ENCODE measurements at regions not wholly inside any gene's neighbourhood (a gene's known extent, or its start where the extent isn't known, plus 50 kb on each side); places are given as distances from the start of the nearest gene placed in this dataset.

- H3K4me3 ChIP-seq (ENCODE audit: low read length) = no peak overlapping the region
- no peak for DNase-seq
- H3F3A ChIP-seq (ENCODE audit: insufficient read depth, low read length) = no peaks in the 10 kb centered on the region
- no peak overlapping the region for H3K4me2 ChIP-seq (ENCODE audit: low read depth, low read length)
- no peaks in the 10 kb centered on the region for H3K79me2 ChIP-seq (ENCODE audit: low read length)
- TF ChIP-seq, protein P1, sequence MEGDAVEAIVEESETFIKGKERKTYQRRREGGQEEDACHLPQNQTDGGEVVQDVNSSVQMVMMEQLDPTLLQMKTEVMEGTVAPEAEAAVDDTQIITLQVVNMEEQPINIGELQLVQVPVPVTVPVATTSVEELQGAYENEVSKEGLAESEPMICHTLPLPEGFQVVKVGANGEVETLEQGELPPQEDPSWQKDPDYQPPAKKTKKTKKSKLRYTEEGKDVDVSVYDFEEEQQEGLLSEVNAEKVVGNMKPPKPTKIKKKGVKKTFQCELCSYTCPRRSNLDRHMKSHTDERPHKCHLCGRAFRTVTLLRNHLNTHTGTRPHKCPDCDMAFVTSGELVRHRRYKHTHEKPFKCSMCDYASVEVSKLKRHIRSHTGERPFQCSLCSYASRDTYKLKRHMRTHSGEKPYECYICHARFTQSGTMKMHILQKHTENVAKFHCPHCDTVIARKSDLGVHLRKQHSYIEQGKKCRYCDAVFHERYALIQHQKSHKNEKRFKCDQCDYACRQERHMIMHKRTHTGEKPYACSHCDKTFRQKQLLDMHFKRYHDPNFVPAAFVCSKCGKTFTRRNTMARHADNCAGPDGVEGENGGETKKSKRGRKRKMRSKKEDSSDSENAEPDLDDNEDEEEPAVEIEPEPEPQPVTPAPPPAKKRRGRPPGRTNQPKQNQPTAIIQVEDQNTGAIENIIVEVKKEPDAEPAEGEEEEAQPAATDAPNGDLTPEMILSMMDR (IDR thresholded peaks at IDR 0.05; ENCODE audit: low read length) = no peak
- TF ChIP-seq EZH2 (optimal IDR thresholded peaks at IDR 0.05; ENCODE audit: low read depth, low read length) (no peak), EZH2phosphoT487 (IDR thresholded peaks at IDR 0.05; ENCODE audit: low read length) (no peak)
- H3K9ac ChIP-seq (ENCODE audit: low read length) = no peak overlapping the region
- H3K36me3 ChIP-seq (replicated peaks; ENCODE audit: insufficient read depth, low read length) = no peaks in the 10 kb centered on the region
- H3K9me2 ChIP-seq (replicated peaks; ENCODE audit: insufficient read depth, low read length) = no peaks in the 10 kb centered on the region
- no peaks in the 10 kb centered on the region for H3K4me1 ChIP-seq (ENCODE audit: low read length)
- H3K9me3 ChIP-seq (replicated peaks; ENCODE audit: insufficient read depth, low read length) = no peaks in the 10 kb centered on the region
- no peaks in the 10 kb centered on the region for H4K20me1 ChIP-seq (ENCODE audit: insufficient read depth, low read length)
- H3K27me3 ChIP-seq (replicated peaks; ENCODE audit: insufficient read depth, low read length) = peaks cover 7% of the 10 kb centered on the region; the same call in 1 of the 2 replicates
- no peak overlapping the region for H2AFZ ChIP-seq (ENCODE audit: low read length)
- no peak overlapping the region for H3K27ac ChIP-seq (ENCODE audit: low read length)
These were observed 113.1 kb upstream of the RUNX3 start for GRCh38 chr1:25043228-25043580.

GRCh38 chr1:25042331-25043227 lies 112.5 kb upstream of the RUNX3 start:
- H3K9me3 ChIP-seq (replicated peaks; ENCODE audit: insufficient read depth, low read length) = no peaks in the 10 kb centered on the region
- no peak for DNase-seq
- H3K36me3 ChIP-seq (replicated peaks; ENCODE audit: insufficient read depth, low read length) = no peaks in the 10 kb centered on the region
- H3K4me1 ChIP-seq (ENCODE audit: low read length) = no peaks in the 10 kb centered on the region
- H4K20me1 ChIP-seq (ENCODE audit: insufficient read depth, low read length) = no peaks in the 10 kb centered on the region
- no peaks in the 10 kb centered on the region for H3K9me2 ChIP-seq (replicated peaks; ENCODE audit: insufficient read depth, low read length)
- H2AFZ ChIP-seq (ENCODE audit: low read length) = no peak overlapping the region
- H3K27me3 ChIP-seq (replicated peaks; ENCODE audit: insufficient read depth, low read length) = peaks cover 7% of the 10 kb centered on the region; the same call in 1 of the 2 replicates
- H3K4me2 ChIP-seq (ENCODE audit: low read depth, low read length) = no peak overlapping the region
- no peak overlapping the region for H3K9ac ChIP-seq (ENCODE audit: low read length)
- no peak overlapping the region for H3K27ac ChIP-seq (ENCODE audit: low read length)
- no peak overlapping the region for H3K4me3 ChIP-seq (ENCODE audit: low read length)
- H3K79me2 ChIP-seq (ENCODE audit: low read length) = no peaks in the 10 kb centered on the region
- TF ChIP-seq EZH2 (optimal IDR thresholded peaks at IDR 0.05; ENCODE audit: low read depth, low read length) = no peak
- TF ChIP-seq, protein P1 (IDR thresholded peaks at IDR 0.05; ENCODE audit: low read length) = no peak
- no peak for TF ChIP-seq EZH2phosphoT487 (IDR thresholded peaks at IDR 0.05; ENCODE audit: low read length)
- no peaks in the 10 kb centered on the region for H3F3A ChIP-seq (ENCODE audit: insufficient read depth, low read length)

GRCh38 chr1:25041916-25042315 lies 111.8 kb upstream of the RUNX3 start:
- Histone ChIP-seq H3K27me3 (replicated peaks; ENCODE audit: insufficient read depth, low read length) (peaks cover 7% of the 10 kb centered on the region; the same call in 1 of the 2 replicates), H3K79me2 (ENCODE audit: low read length) (no peaks in the 10 kb centered on the region), H3K9me2 (replicated peaks; ENCODE audit: insufficient read depth, low read length) (no peaks in the 10 kb centered on the region), H3K4me2 (ENCODE audit: low read depth, low read length) (no peak overlapping the region), H3F3A (ENCODE audit: insufficient read depth, low read length) (no peaks in the 10 kb centered on the region), H3K27ac (ENCODE audit: low read length) (no peak overlapping the region), H4K20me1 (ENCODE audit: insufficient read depth, low read length) (no peaks in the 10 kb centered on the region), H3K4me1 (ENCODE audit: low read length) (no peaks in the 10 kb centered on the region), H3K4me3 (ENCODE audit: low read length) (no peak overlapping the region), H3K9ac (ENCODE audit: low read length) (no peak overlapping the region), H3K9me3 (replicated peaks; ENCODE audit: insufficient read depth, low read length) (no peaks in the 10 kb centered on the region), H2AFZ (ENCODE audit: low read length) (no peak overlapping the region), H3K36me3 (replicated peaks; ENCODE audit: insufficient read depth, low read length) (no peaks in the 10 kb centered on the region)
- TF ChIP-seq, protein P1 (IDR thresholded peaks at IDR 0.05; ENCODE audit: low read length) = no peak
- TF ChIP-seq EZH2phosphoT487 (IDR thresholded peaks at IDR 0.05; ENCODE audit: low read length) = no peak
- no peak for TF ChIP-seq EZH2 (optimal IDR thresholded peaks at IDR 0.05; ENCODE audit: low read depth, low read length)
- DNase-seq = no peak

All from MM.1S (cell line).